ENCODE measurements at regions not wholly inside any gene's neighbourhood (a gene's known extent, or its start where the extent isn't known, plus 50 kb on each side); places are given as distances from the start of the nearest gene placed in this dataset.

DNA sequence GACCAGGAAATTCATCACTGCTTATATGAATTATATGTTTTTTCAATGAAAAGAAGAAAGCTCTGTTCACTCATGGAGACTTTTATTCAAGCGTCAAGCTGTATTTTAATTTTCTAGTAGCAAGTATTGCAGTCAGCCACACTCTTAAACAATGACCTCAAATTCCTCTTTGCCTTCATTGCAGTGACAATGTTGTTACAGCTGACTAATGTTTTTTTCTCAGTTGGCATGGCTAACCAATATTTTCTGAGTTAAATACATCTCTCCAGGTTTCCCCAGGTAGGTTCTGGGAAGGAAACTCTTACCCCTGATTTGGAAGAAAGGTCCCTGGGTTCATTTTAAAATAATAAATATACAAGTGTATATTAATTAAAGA, 241.5 kb downstream of the WDR11 start:
- TF ChIP-seq, protein P1, sequence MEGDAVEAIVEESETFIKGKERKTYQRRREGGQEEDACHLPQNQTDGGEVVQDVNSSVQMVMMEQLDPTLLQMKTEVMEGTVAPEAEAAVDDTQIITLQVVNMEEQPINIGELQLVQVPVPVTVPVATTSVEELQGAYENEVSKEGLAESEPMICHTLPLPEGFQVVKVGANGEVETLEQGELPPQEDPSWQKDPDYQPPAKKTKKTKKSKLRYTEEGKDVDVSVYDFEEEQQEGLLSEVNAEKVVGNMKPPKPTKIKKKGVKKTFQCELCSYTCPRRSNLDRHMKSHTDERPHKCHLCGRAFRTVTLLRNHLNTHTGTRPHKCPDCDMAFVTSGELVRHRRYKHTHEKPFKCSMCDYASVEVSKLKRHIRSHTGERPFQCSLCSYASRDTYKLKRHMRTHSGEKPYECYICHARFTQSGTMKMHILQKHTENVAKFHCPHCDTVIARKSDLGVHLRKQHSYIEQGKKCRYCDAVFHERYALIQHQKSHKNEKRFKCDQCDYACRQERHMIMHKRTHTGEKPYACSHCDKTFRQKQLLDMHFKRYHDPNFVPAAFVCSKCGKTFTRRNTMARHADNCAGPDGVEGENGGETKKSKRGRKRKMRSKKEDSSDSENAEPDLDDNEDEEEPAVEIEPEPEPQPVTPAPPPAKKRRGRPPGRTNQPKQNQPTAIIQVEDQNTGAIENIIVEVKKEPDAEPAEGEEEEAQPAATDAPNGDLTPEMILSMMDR (conservative IDR thresholded peaks at IDR 0.05; ENCODE audit: low read length): no peak
- no peak for TF ChIP-seq EZH2phosphoT487 (IDR thresholded peaks at IDR 0.05; ENCODE audit: borderline replicate concordance)
